HG02798 (cell line): ENCODE measurements at regions not wholly inside any gene's neighbourhood (a gene's known extent, or its start where the extent isn't known, plus 50 kb on each side); places are given as distances from the start of the nearest gene placed in this dataset.
"Not testable (repeated sequence)": the region's sequence is repeated elsewhere in the genome, so short reads cannot be mapped to it uniquely, and the experiment has no call there.

ENCODE experiments used
- ATAC-seq: cut with Tn5 transposase; IDR thresholded peaks from one replicate; pipeline ENCODE4 v1.9.1; 2021; ENCODE audit warnings: mild to moderate bottlenecking; ENCODE audit not compliant: unreplicated experiment, poor library complexity

GRCh38 chr14:53858345-53858684 is 98.3 kb downstream of the BMP4 start:
- ATAC-seq, result no peak

GRCh38 chr14:53857625-53858344 is 98.8 kb downstream of the BMP4 start:
- ATAC-seq, result no peak

- no peak for ATAC-seq
These were observed 101.1 kb downstream of the BMP4 start for GRCh38 chr14:53855574-53855973.

GRCh38 chr14:53855127-53855526 is 101.5 kb downstream of the BMP4 start:
- ATAC-seq, result no peak

- ATAC-seq, result no peak
These were observed 105.1 kb downstream of the BMP4 start for GRCh38 chr14:53851394-53852090.

GRCh38 chr14:53850714-53851296 is 105.8 kb downstream of the BMP4 start:
- no peak for ATAC-seq

- ATAC-seq, result no peak
These were observed 107.1 kb downstream of the BMP4 start for GRCh38 chr14:53849549-53849948.

- ATAC-seq, result no peak
These were observed 107.8 kb downstream of the BMP4 start for GRCh38 chr14:53848854-53849253.

- no peak for ATAC-seq
These were observed 108.7 kb downstream of the BMP4 start for GRCh38 chr14:53847881-53848280.

- ATAC-seq, result no peak
These were observed 109.6 kb downstream of the BMP4 start for GRCh38 chr14:53847057-53847456.

- no peak for ATAC-seq
These were observed 110.6 kb downstream of the BMP4 start for GRCh38 chr14:53845813-53846693.

- ATAC-seq, result no peak
These were observed 113.7 kb downstream of the BMP4 start for GRCh38 chr14:53842938-53843337.

GRCh38 chr14:53841109-53842099 is 115.2 kb downstream of the BMP4 start:
- no peak for ATAC-seq

GRCh38 chr14:53840444-53840843 is 116.2 kb downstream of the BMP4 start:
- ATAC-seq, result no peak

GRCh38 chr14:53838374-53838773 is 118.3 kb downstream of the BMP4 start:
- ATAC-seq, result no peak

- not testable (repeated sequence) for ATAC-seq
These were observed 119.0 kb downstream of the BMP4 start for GRCh38 chr14:53837656-53838055.

- no peak for ATAC-seq
These were observed 120.1 kb downstream of the BMP4 start for GRCh38 chr14:53836551-53836950.

GRCh38 chr14:53828820-53829219 is 127.8 kb downstream of the BMP4 start:
- ATAC-seq, result no peak

GRCh38 chr14:53824061-53824460 is 132.6 kb downstream of the BMP4 start:
- peak; percentile 64 for ATAC-seq

GRCh38 chr14:53814392-53814791 is 142.2 kb downstream of the BMP4 start:
- no peak for ATAC-seq
